NCI-H2081 treated with DMSO at 0.1 percent for 48 hours (cell line): ENCODE measurements at regions not wholly inside any gene's neighbourhood (a gene's known extent, or its start where the extent isn't known, plus 50 kb on each side); places are given as distances from the start of the nearest gene placed in this dataset.
A peak's percentile ranks its signal among the peaks of the same experiment; 100 is the strongest.

Source experiments
- DNase-seq: peaks from one replicate; lab custom pipeline; 2025; lab: John Stamatoyannopoulos, UW

DNA sequence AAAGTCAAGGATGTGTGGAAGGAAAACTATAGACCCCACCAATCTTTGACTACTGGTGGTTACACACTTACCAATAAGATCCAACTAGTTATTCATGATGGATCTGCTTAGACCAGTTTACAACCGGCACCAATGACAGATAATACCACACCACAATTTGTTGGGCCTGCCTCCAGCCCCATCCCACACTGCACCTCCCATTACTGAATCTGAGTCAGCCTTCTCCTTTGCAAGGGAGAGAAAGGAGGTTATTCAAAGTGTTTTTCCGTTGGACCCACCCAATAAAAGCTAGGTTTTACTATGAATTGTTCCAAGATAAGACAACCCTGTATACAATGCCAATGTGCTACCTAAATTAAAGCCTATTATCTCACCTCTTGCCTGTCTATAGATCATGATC is 453.5 kb downstream of the MTRR start:
- DNase-seq, result no peak

DNA sequence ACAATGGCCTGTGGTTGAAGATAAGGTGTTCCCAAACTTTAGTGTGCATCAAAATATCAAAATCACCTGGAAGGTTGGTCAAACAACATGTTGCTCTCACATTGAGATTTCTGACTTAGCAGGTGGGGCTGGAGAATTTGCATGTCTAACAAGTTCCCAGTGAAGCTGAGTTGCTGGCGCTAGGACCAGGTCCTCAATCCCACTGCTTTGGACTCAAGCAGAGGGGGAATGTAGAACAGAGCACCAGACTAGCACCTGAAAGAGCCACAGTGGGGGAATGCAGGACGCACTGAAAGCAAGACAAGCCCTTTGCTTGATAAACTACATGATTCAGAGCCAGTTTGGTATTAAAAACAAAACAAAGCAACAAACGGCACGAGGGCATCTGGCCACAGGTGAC is 458.1 kb downstream of the MTRR start:
- no peak for DNase-seq

DNA sequence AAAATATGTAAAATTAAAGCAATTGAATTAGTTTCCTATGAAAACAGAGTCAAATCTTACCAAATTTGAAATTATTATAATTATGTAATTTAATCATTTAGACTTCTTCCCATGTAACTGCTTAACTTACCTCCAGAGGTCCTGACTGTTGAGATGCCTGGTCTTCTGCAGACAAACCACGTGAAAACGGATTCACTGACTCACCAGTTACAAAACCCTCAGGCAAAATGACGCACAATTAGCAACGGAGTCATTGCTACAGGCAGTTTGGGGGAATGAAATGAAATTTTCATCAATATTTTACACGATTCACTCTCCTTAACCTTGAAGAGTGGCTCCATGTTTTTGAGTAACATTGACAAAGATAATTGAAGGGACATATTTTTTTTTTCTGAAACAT is 460.8 kb downstream of the MTRR start:
- DNase-seq, result no peak

DNA sequence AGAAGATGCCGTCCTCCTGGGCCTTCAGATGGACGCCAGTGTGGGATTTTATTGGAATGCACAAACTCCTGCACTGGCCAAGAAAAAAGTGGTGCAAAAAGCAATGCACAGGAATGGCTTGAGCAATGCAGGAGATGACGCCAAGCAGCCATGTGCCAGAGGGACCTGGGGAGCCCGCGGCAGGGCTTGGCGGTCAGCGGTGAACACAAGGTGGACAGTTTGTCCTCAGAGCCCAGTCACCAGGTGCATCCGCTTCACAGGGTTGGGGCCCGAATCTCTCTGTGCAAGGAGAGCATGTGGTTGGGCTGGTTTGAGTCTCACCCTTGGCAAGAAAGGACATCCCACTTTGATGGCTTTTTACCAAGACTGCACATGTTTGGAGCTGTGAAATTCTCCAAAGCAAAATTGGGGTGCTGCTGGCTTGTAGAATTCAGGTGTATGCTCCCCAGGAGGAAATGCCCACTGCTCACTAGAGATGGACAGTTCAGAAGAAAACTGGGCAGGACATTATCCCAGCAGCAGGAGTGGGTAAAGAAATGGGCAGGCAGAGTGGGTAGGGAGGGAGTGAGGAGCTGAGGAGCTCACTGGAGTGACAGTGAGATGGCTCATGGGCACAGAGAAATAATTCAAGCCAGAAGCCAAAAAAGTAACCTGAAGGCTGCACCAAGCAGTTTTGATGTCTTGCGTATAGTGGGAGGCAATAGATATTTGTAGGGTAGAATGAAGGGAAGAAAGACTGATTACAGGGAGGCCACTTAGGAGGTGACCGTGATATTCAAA is 463.9 kb downstream of the MTRR start:
- no peak for DNase-seq

DNA sequence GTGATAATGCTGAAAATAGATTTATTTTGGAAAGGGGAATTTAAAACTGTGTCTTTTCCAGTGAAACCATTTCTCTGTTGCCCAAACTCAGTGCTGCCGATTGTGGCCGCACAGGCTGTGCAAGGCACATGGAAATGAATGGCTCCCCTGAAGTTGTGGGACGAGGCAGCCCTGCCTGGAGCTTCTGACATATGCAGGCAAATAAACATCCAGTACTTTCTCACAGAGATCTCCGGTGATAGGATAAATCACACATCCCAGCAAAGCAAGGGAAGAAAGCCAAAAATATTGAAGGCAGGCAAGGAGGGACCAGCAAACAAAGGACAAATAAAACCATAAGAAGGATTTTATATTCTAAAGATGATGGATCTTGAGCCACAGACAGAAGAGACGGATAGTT is 464.5 kb downstream of the MTRR start:
- DNase-seq, result no peak

DNA sequence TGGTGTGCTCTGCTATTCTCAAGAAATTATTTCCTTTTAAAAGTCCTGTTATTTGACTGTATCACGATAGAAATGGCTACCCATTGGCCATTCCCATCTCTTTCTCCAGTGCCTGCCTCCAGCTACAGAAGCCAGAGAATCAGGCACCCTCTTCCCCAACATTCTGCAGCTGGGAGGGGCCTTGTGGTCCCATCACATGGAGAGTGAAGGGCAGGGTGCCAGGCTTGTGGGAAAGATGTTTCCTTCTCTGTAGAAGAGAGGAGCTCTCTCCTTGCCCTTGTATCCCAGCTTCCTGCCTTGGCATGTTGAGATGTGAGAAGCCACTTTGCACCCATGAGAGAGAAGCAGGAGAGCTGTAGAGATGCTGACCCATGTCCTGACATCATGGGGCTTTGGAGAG is 465.0 kb downstream of the MTRR start:
- DNase-seq, result no peak

DNA sequence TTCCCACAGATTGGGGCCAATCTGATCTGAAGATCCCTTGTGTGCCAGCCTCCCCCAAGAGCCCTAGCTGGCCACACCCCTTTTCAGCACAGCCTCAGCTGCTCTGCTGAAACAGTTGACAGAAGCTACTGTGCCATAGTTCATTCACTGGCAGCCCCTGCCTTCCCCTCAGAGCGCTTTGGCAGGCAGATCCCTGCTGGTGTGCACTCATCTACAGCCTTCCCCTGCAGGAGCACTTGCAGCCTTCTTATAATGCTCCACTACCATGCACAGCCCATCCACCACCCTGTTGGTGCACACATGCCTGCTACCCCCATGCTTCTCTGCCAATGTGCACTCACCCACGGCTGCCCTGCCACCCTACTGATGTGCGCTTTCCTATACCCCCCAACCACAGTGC is 471.3 kb downstream of the MTRR start:
- no peak for DNase-seq

DNA sequence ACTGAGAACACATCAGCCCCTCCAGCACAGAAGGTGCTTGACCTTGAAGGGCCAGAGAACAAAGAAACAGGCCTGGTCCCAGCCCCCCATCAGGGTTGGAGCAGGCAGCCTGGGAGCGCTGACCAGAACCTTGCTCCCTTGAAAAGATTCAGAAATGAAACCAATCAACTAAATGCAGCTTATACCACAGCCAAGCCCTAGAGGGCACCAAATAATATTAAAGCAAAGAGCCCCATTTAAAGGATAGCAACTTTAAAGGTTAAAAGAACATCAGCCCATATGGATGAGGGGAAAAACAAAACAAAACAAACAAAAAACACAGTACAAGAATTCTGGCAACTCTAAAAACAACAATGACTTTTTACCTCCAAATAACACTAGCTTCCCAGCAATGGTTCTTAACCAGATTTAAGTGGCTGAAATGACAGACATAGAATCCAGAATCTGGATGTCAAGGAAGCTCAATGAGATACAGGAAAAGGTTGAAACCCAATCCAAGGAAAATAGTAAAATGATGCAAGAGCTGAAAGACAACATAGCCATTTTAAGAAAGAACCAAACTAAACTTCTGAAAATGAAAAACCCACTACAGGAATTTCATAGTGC is 471.9 kb downstream of the MTRR start:
- DNase-seq, result peak; percentile 48

DNA sequence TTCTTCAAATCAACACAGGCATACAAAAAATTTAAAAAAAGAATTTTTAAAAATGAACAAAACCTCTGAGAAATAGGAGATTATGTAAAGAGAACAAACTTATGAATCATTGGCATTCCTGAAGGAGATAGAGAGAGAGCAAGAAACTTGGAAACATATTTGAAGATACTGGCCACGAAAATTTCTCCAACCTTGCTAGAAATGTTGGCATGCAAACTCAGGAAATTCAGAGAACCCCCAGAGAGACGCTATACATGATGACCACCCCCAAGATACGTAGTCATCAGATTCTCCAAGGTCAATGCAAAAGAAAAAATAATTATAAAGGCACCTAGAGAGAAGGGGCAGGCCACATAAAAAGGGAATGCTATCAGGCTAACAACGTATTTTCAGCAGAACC is 472.5 kb downstream of the MTRR start:
- DNase-seq, result no peak

DNA sequence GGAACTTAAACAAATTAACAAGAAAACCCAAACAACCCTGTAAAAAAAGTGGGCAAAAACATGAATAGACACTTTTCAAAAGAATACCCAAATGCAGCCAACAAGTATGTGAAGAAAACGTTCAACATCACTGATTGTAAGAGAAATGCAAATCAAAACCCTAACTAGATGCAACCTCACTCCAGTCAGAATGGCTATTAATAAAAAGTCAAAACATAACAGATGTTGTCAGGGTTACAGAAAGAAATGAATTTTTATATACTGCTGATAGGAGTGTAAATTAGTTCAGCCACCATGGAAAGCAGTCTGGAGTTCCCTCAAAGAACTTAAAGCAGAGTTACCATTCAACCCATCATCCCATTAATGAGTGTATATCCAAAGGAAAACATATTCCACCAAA is 479.0 kb downstream of the MTRR start:
- no peak for DNase-seq

DNA sequence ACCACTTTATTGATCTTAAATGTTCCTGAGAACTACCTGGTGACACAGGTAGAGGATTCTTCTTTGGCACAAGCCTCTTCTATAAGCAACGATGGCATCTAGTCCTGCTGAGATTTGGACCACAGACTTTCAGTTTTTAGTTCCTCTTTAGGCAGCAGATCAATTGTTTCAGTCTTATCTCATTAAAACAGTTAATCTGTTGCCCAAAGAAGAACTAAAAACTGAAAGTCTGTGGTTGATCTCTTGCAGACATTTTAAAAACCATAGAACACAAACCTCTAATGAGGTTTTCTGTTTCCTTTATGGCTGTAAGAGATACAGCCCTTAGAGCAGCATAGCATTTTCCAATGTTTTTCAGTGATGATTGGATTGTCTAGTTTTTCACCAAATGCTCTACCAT is 480.9 kb downstream of the MTRR start:
- no peak for DNase-seq

DNA sequence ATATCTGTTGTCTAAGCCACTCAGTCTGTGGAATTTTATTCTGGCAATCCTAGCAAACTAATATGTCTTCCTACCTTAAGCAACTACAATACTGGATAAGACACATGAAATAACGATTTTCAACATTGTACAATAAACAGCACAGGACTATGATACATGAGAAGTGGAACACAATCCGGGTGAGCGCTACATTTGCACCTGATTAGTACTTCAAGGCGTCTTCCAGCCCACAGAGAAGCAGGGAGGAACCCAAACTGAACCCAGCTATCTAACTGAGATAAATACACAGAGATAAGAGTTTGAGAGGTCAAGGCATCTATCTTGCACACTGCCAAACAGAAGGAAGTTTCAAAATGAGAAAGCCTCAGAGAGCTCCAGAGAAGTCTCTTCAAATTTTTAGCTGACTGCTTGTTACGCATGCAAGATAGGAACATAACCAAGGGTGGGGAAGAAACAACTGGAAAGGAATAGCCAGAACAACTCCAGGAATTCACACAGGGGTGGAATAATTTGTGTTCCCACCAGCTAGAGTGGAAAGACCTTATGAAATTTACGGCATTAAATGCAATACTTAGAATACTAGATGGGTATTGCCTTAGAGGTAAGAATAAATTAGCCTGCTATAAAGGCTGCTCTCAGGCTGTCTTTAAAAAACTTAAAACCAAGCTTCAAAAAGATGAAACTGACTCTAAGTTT is 481.8 kb downstream of the MTRR start:
- no peak for DNase-seq

DNA sequence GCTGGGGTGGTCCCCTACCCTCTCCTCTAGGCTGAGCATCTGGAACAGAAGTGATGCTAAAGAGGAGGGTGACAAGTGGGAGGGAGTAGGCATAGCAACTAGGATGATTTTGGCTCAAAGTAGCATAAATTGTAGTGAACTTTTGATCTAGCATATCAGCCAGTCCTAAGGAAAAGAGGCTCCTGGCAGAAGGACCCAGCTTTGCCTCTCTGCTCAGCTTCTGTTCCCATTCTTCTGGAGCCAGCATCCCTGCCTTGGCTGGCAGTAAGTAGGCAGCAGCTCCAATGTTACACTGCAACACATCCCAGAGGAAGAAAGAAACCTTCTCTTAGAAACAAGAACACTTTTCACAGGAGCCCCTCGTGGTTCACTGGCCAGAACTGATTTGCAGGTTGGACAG is 487.0 kb downstream of the MTRR start:
- DNase-seq, result no peak

DNA sequence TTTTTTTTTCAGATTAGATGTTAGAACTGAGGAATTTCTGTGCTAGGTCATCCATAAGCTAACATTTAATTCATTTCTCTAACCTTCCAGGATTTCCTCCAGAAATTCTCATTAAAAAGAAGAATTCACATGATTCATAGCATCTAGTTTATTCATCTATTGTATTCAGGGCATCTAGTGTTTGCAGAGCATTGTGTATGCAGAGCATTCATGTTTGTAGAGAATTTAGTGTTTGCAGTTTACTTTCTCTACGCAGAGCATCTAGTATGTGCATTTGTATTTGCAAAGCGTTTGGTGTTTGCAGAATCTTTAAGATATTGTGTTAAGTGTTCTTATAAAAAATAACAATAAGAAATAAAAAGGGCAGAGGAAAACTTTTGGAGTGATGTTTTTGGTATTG is 491.1 kb downstream of the MTRR start:
- DNase-seq, result no peak

DNA sequence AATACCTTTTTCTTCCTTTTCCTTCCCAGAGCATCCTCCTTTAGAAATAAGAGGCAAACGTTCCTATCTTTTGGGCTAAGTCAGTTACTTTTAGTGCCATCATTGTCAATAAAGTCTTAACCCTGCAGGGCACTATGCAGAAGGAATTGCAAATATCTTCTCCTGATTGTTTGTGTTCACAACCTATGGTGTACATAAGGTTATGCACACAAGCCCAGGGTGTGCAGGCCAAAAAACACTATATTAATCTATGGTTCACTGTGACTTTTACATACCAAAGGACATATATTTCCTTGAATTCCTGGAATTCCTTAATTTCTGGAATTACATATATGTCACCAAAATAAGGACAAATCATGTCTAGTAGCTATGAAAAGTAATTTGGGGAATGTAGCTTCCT is 493.5 kb downstream of the MTRR start:
- DNase-seq, result no peak

DNA sequence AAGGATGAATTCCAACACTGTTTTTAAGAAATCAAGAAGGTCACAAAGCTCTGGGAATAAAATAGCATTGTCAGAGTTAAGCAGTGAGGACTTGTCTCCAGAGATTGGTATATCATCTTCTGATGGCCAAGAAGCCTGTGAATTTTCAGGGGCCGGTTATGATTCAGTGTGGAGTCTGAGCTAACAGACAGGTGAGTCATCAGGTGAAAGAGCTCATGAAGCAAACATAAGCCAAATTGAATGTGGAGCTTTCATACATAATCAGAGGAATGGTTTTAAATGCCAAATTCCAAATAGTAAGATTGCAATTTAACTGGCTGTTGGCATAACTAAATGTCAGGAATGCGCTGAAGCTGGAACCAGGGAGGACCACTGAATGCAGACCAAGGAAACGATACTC is 494.2 kb downstream of the MTRR start:
- no peak for DNase-seq

DNA sequence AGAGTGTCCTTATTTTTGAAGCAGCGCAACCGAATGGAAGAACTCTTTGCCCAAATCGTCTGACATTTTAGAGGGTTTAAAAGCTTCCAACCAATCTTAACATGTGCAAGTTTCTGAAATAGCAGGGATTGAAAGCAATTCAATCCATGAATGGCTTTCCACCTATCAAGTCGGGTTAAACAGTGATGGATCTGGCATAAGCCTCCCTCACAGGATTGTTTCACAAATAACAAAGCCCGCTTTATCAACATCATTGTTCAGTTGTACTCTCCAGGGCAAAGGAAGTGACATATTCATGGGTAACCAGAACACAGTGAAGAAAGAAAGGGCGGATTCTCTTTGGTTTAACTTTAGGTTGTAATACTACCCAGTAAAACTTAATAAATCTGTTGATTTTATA is 497.3 kb downstream of the MTRR start:
- DNase-seq, result no peak

DNA sequence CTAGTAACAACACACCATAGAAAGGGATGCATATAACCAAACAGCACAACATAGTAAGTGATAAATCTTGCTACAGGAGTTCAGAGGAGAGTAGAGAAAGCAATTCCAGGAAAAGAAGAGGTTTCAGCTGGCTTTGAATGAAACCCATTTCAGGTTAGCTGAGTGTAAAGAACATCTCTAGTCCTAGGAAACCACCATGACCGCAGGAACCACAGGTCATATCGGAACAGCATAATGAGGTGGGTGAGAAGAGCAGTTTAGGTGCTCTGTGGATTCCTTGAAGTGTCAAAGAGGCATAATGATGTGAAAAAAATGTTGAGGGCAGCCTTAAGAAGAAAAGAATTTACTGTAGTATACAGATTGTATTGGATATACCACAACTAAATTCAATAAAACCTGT is 507.5 kb downstream of the MTRR start:
- DNase-seq, result no peak

DNA sequence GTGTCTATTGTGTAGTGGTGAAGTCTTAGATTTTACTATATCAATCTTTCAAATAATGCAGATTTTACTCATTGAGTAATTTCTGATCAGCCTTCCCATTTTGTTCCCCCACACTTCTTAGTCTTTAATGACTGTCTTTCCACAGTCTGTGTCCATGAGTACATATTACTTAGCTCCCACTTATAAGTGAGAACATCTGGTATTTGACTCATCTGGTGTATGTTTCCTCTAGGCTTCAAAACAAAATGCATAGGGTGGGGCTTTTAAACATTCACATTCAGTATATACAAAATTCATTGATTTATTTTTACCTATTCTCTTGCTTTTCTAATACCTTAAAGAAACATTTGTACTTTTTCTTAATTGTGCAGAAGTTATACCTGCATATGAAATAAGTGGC is 513.0 kb downstream of the MTRR start:
- no peak for DNase-seq

DNA sequence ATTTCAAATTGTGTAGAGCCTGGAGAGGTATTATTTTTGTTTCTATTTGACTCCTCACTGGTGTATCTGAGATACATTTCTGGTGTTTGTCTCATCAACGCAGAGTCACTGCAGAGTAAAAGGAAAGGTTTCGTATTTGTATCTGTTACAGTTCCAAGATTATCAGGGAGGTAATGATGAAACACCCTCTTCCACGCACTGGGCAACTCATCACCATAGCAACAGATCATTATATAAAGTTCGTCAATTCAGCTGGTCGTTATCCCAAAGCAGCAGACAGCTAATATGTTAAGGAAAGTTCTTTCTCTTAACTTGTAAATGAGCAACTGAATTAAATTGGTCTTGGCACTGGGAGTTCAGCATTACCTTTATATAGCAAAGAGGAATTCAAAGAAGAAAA is 513.5 kb downstream of the MTRR start:
- no peak for DNase-seq

DNA sequence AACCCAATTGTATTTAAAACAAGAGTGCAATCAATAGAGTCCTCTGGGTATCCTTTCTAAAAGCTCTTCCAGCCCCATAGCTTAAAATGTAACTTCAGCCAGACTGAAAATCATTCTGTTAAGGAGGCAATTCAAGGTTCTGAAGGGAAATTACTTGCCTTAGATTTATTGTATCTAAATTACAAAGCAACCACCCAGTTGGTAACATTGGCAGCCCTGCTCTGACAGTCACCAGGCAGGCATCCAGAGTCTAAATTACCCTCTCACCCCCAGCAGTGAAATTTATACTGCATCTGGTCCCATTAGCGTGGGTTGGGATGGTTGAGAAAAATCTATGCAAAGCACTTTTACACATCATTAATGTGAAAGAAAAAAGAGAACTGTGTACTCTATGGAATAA is 514.7 kb downstream of the MTRR start:
- peak; percentile 100 for DNase-seq

DNA sequence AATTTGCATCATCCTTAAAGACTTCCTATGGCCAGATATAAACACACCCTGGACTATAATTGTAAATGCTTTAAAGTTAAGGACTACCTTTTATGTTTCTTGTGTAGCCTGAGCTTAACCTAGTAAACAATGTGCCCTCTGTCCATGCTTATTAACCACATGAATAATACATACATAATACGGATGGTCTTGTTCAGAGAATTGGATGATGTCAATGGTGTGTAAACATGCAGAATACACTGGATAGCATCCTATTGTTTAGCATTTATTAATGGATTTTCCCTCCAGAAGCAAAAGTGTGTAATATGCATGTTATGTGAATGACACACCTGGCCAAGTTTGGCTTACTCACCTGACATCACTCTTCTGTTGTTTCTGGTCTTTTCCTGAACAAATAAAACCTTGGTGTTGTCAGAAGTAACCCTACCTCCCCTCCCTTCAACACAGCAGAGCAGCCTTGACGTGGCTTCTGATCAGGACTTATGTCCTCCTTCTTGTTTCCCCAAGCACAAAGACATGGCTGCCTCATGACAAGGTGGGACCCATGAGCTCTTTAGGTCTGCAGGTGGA is 517.9 kb downstream of the MTRR start:
- no peak for DNase-seq

DNA sequence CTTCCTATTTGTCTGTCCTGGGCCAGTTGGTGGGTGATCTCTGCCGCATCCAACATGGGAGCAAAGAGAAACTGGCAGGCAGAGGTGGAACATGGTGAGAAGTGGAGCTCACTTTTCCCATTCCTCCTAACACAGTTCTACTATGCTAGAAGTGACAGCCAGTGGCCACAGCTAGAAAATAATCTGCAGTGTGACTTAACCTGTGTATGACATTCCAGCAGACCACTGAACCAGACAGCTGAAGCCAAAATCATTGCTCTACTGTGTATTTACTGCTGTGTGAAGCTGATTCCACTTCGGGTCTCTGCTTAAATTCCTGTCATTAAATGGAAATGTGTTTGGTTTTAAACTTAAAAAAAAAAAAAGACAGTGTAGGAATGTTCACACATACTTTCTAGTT is 523.0 kb downstream of the MTRR start:
- DNase-seq, result no peak
